Neural cell (in vitro differentiated cells): ENCODE measurements at regions not wholly inside any gene's neighbourhood (a gene's known extent, or its start where the extent isn't known, plus 50 kb on each side); places are given as distances from the start of the nearest gene placed in this dataset.

Source experiments
- H2AFZ ChIP-seq: fragments of 200-600, 300-800 bp; sonication (generic), shearing (Covaris generic); 2 replicates; pipeline ENCODE4 v1.6.0; 2014; ENCODE audit warnings: low read depth, mild to moderate bottlenecking, antibody characterized with exemption, low read length, moderate library complexity
- H3F3A ChIP-seq: fragments of 200-600 bp; shearing (Covaris generic); 2 replicates; pipeline ENCODE4 v1.6.1; 2016; ENCODE audit warnings: mild to moderate bottlenecking, moderate library complexity, mixed read lengths, antibody characterized with exemption, low read length; ENCODE audit not compliant: insufficient read depth, poor library complexity, severe bottlenecking
- H3K27ac ChIP-seq: fragments of 200-600, 300-800 bp; sonication (generic), shearing (Covaris generic); 2 replicates; pipeline ENCODE4 v1.5.1; 2014; ENCODE audit warnings: mild to moderate bottlenecking, low read length, moderate library complexity
- H3K27me3 ChIP-seq: fragments of 300-800, 200-600 bp; sonication (generic), shearing (Covaris generic); 2 replicates; pipeline ENCODE4 v1.6.0; 2014; ENCODE audit warnings: mild to moderate bottlenecking, low read depth, low read length, moderate library complexity; ENCODE audit not compliant: insufficient read depth
- H3K36me3 ChIP-seq: fragments of 300-800, 200-600 bp; sonication (generic), shearing (Covaris generic); 2 replicates; pipeline ENCODE4 v1.5.1; 2014; ENCODE audit warnings: mild to moderate bottlenecking, antibody characterized with exemption, low read length, moderate library complexity; ENCODE audit not compliant: insufficient read depth
- H3K4me2 ChIP-seq: fragments of 300-800, 200-600 bp; sonication (generic), shearing (Covaris generic); 2 replicates; pipeline ENCODE4 v1.6.0; 2014; ENCODE audit warnings: mild to moderate bottlenecking, low read length
- H3K4me3 ChIP-seq: fragments of 300-800, 200-600 bp; sonication (generic), shearing (Covaris generic); 2 replicates; pipeline ENCODE4 v1.5.1; 2014; ENCODE audit warnings: mild to moderate bottlenecking, low read length, moderate library complexity
- H3K79me2 ChIP-seq: fragments of 200-600 bp; shearing (Covaris generic); replicated peaks from 2 replicates; pipeline ENCODE4 v1.6.0; 2014; ENCODE audit warnings: mild to moderate bottlenecking, low read length, moderate library complexity; ENCODE audit not compliant: insufficient read depth
- H3K9ac ChIP-seq: fragments of 300-800, 200-600 bp; sonication (generic), shearing (Covaris generic); 2 replicates; pipeline ENCODE4 v1.6.1; 2016; ENCODE audit warnings: mild to moderate bottlenecking, low read length, mixed read lengths
- H3K9me2 ChIP-seq: fragments of 200-600 bp; shearing (Covaris generic); 2 replicates; pipeline ENCODE4 v1.6.1; 2016; ENCODE audit warnings: mild to moderate bottlenecking, low read length, mixed read lengths; ENCODE audit not compliant: insufficient read depth
- H3K9me3 ChIP-seq: fragments of 200-600, 300-800 bp; sonication (generic), shearing (Covaris generic); 2 replicates; pipeline ENCODE4 v1.6.1; 2016; ENCODE audit warnings: mild to moderate bottlenecking, mixed run types, low read length, moderate library complexity, mixed read lengths
- H4K20me1 ChIP-seq: fragments of 200-600 bp; shearing (Covaris generic); 2 replicates; pipeline ENCODE4 v1.6.1; 2016; ENCODE audit warnings: mild to moderate bottlenecking, mixed run types; ENCODE audit not compliant: insufficient read depth
- CTCF ChIP-seq: fragments of 450-650 bp; IDR thresholded peaks from 2 replicates; pipeline ENCODE4 v1.5.1; 2014; ENCODE audit warnings: antibody characterized with exemption, mild to moderate bottlenecking, moderate library complexity; ENCODE audit not compliant: poor library complexity, severe bottlenecking
- EP300 ChIP-seq: fragments of 450-650 bp; conservative IDR thresholded peaks from 2 replicates; pipeline ENCODE4 v1.6.1; 2014; ENCODE audit warnings: antibody characterized with exemption, mild to moderate bottlenecking, moderate library complexity; ENCODE audit not compliant: poor library complexity, severe bottlenecking
- EZH2 ChIP-seq: fragments of 200-600, 300-800 bp; shearing (Covaris generic), sonication (generic); IDR thresholded peaks from 2 replicates; pipeline ENCODE4 v1.6.1; 2014; ENCODE audit warnings: antibody characterized with exemption, low read length, borderline replicate concordance, mild to moderate bottlenecking; ENCODE audit not compliant: insufficient read depth, poor library complexity, severe bottlenecking
- MXI1 ChIP-seq: fragments of 450-650 bp; conservative IDR thresholded peaks from 2 replicates; pipeline ENCODE4 v1.6.1; 2014; ENCODE audit warnings: antibody characterized with exemption, mild to moderate bottlenecking; ENCODE audit not compliant: poor library complexity, severe bottlenecking
- POLR2AphosphoS5 ChIP-seq: IDR thresholded peaks from 2 replicates; pipeline ENCODE4 v1.6.1; 2012
- RAD21 ChIP-seq: fragments of 450-650 bp; conservative IDR thresholded peaks from 2 replicates; pipeline ENCODE4 v1.6.1; 2014; ENCODE audit warnings: antibody characterized with exemption, mild to moderate bottlenecking, moderate library complexity
- REST ChIP-seq: IDR thresholded peaks from 2 replicates; pipeline ENCODE4 v1.6.1; 2012; ENCODE audit warnings: borderline replicate concordance
- SMC3 ChIP-seq: fragments of 450-650 bp; conservative IDR thresholded peaks from 2 replicates; pipeline ENCODE4 v1.6.1; 2014; ENCODE audit warnings: antibody characterized with exemption, mild to moderate bottlenecking, moderate library complexity; ENCODE audit not compliant: poor library complexity
- TAF1 ChIP-seq: IDR thresholded peaks from 2 replicates; pipeline ENCODE4 v1.6.1; 2012; ENCODE audit warnings: low read depth

GRCh38 chr5:105836887-105837286 lies 1833.8 kb downstream of the EFNA5 start:
- Histone ChIP-seq H2AFZ (no peak overlapping the region), H3K27ac (no peak overlapping the region), H3K9me3 (no peaks in the 10 kb centered on the region), H3K9me2 (no peaks in the 10 kb centered on the region), H3F3A (no peaks in the 10 kb centered on the region), H3K79me2 (no peaks in the 10 kb centered on the region), H3K9ac (no peak overlapping the region), H3K27me3 (no peaks in the 10 kb centered on the region), H3K36me3 (no peaks in the 10 kb centered on the region), H4K20me1 (no peaks in the 10 kb centered on the region), H3K4me2 (no peak overlapping the region), H3K4me3 (no peak overlapping the region)
- TF ChIP-seq SMC3 (no peak), EP300 (no peak), TAF1 (no peak), REST (no peak), RAD21 (no peak), POLR2AphosphoS5 (no peak), CTCF (no peak)

GRCh38 chr5:105836268-105836667 lies 1834.5 kb downstream of the EFNA5 start:
- Histone ChIP-seq H3K79me2 (no peaks in the 10 kb centered on the region), H3K9ac (no peak overlapping the region), H3K4me2 (no peak overlapping the region), H3K27ac (no peak overlapping the region), H3K9me2 (no peaks in the 10 kb centered on the region), H3F3A (no peaks in the 10 kb centered on the region), H4K20me1 (no peaks in the 10 kb centered on the region), H3K27me3 (no peaks in the 10 kb centered on the region), H3K36me3 (no peaks in the 10 kb centered on the region), H2AFZ (no peak overlapping the region), H3K9me3 (no peaks in the 10 kb centered on the region), H3K4me3 (no peak overlapping the region)
- TF ChIP-seq EZH2 (no peak), REST (no peak), EP300 (no peak), POLR2AphosphoS5 (no peak), MXI1 (no peak), RAD21 (no peak), SMC3 (no peak), TAF1 (no peak)
